Left lobe of liver (tissue), 2 donors: ENCODE measurements at regions not wholly inside any gene's neighbourhood (a gene's known extent, or its start where the extent isn't known, plus 50 kb on each side); places are given as distances from the start of the nearest gene placed in this dataset.
A peak's percentile ranks its signal among the peaks of the same experiment; 100 is the strongest.
"Not testable (repeated sequence)": the region's sequence is repeated elsewhere in the genome, so short reads cannot be mapped to it uniquely, and the experiment has no call there.

Experiments
- ATAC-seq: fragments of 200-7000 bp; cut with Tn5 transposase; one replicate; pipeline ENCODE4 v1.9.1; 2020; ENCODE audit warnings: mild to moderate bottlenecking, moderate library complexity
- DNase-seq: peaks from one replicate; pipeline ENCODE4 v3.0.0-alpha.2; 2020; ENCODE audit warnings: low spot score
- donor health status: DM: no; HTN: no; CAD: no; lungs with moderate emphysema.
- donor health status: DM: no; HTN: yes; CAD: no.

DNA sequence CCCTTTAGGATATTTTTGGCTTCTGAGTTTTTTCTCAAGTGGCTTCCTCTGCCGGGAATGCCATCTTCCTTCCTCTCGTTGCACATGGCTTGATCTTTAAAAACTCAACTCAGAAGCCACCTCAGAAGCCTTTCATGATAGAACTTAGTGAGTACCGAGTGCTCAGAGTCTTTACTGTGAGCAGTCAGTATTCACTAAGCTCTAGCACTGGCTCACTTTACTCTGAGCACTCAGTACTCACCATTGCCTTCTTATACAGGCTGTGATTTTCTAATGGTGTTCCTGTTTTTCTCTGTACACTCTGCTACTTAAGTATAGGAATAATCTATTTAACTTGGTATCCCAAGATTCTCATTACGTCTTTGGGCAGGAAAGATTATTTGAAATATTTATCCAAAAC is 116.2 kb downstream of the PFDN4 start:
- no peak for ATAC-seq

DNA sequence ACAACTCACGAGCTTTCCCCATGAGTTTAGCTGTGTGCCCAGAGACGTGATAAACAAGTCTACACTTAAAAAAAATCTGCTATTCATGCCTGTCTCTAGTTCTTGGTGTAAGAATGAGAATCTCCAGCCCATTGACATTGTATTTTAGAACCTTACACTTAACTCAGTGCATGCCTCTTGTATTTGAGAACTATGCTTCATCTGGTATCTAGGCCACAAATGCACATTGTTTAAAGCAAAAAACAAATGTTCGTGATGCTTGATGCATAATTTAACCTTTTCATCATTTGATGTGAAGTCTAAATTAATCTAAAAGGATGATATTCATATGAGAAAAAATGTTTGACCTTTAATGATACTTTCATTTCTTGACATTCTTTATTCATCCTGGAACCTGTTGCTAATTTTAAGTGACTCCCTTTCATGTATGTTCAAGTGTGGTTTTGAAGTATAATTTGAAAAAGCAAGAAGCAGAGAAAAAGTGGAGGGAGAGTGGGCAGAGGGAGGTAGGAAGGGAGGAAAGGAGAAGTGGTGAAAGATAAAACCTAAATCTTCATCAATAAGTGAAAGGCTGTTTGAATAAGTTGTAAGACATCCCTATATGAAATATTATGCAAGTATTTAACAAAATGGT is 116.9 kb downstream of the PFDN4 start:
- DNase-seq (no peak), ATAC-seq (no peak)

More for the DNA sequence above, 116.2 kb downstream of the PFDN4 start:
- no peak for DNase-seq

DNA sequence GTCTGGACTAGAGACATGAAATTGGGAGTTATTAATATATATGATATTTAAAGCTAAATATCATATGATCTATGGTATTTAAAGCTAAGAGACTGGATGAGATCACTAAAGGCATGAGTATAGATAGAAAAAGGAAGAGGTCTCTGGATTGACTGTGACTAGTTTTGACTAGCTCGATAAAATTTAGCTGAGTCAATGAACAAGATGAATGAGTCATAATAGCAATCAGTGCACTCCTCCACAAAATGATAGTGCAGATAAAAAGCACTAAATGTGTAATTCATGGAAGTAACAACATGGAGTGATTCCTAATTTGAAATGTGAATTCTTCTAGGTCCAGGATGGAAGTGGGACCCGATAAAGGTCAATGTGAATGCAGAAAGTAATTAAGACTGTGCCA is 127.4 kb downstream of the PFDN4 start:
- ATAC-seq (no peak), DNase-seq (no peak)

DNA sequence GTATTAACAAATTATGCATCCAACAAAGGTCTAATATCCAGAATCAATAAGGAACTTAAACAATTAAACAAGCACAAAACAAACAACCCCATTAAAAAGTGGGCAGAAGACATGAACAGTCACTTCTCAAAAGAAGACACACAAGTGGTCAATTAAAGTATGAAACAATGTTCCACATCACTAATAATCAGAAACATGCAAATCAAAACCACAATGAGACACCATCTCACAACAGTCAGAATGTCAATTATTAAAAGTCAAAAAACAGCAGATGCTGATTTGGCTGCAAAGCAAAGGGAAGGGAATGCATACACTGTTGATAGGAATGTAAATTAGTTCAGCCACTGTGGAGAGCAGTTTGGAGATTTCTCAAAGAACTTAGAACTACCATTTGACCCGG is 129.3 kb downstream of the PFDN4 start:
- ATAC-seq: no peak
- no peak for DNase-seq

DNA sequence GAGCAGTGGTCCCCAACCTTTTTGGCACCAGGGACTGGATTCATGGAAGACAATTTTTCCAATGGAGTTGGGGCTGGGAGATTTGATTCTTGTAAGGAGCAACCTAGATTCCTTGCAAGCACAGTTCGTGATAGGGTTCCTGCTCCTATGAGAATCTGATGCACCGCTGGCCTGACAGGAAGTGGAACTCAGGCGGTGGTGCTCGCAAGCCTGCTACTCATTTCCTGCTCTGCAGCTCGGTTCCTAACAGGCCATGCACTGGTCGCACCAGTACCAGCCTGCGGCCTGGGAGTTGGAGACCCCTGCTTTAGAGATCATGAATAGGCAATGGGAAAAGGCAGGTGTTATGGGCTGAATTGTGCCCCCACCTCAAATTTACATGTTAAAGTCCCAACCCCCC is 131.2 kb downstream of the PFDN4 start:
- ATAC-seq: no peak
- no peak for DNase-seq

DNA sequence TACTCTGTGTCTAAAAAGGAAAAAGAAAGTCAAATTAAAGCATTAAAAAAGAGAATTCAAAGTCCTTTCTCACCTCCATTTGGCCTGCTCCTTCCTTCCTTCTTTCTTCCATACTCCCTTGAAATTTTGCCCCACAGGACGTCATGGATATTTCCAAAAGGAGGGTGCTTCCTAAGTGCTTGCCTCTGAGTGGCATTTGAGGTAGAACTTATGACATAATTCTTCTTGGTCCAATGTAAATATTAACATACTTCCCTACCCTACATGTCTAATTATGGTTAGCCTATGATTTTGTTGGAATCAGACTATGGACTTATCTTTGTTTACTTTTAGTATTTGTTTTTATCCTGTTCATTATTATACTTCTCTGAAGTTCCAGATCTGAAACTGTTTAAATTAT is 132.3 kb downstream of the PFDN4 start:
- no peak for DNase-seq
- ATAC-seq: peak; percentile 35

DNA sequence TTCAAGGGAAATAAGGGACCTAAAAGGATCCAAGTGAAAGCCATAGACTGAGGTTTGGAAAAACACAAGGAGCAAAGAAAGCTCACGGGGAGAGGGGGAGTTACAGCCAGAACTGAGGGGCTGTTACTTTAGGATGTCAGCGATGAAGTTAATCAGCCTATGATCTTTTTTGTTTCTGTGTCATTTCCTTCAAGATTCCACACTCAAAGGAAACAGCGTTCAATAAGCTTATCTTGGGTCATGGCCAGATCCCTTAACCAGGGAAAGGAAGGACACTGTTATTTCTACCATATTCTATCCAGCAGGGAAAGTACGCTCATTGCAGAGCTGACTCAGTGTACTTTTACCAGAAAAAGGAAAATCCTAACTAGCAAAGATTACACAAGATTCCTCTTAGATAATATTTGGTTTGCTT is 132.8 kb downstream of the PFDN4 start:
- peak; percentile 22 for ATAC-seq
- no peak for DNase-seq

DNA sequence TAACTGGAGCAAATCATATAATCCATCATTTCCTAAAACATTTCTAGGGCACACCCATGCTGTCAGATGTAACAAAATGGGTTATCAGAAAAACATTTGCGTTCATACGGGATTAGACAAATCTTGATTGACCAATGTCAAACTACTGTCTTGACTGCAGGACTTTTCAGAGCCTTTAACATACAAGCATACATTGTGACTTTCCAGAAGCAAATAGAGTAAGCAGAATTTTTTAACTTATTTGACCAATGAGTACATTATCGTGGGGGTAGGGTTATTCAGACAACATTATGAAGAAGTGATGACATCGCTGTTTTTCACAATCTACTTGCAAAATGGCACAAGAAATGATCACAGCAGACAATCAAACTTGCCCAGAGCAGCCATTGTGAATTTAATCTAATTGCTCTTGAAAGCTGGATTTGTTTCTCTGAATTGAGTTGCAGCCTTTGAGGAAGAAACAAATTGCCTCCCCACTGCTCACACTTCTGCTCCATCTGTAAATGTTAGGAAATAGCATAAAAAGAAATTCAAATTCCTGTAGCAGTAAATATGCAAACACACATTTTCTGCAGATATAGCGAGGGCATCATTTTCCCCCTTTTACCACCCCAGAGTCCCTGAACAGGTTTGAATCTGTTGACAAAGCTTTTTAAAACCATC is 133.0 kb upstream of the DOK5 start:
- DNase-seq (no peak), ATAC-seq (no peak)

DNA sequence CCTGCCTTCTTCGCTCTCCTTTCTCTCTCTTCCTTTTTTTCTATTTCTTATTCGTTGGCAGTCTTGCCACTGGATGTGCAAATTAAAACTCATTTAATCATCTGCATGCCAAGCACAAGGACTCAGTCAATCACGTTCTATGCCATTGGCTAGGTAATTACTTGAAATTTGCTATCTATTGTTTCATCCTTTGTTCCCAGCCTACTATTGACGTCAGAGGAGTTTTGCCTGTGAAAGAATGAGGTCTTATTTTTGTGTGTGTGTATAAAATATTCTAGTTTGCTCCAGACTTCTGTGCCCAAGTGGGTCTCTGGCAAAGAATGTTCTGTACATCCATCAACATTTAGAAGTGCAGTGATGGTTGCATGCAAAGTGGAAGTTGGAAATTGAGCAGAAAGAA is 132.3 kb upstream of the DOK5 start:
- ATAC-seq (no peak), DNase-seq (no peak)

DNA sequence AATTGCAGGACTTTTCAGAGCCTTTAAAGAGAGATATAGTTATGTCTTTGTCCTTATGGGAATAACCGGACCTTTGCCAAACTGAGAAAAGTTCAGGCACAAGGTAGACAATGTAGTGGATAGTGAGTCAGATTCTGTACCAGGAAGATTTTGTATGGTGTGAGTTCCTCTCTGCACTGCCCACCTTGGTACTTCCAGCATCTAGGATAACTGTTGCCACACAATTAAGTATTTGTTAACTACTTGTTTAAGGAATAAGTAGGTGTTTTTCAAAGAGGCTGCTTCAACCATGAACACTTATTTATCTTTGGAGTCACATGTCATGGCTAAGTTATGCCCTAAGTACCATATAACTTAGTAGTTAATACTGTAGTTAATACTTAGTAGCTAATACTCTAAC is 131.8 kb upstream of the DOK5 start:
- no peak for DNase-seq
- ATAC-seq: no peak

DNA sequence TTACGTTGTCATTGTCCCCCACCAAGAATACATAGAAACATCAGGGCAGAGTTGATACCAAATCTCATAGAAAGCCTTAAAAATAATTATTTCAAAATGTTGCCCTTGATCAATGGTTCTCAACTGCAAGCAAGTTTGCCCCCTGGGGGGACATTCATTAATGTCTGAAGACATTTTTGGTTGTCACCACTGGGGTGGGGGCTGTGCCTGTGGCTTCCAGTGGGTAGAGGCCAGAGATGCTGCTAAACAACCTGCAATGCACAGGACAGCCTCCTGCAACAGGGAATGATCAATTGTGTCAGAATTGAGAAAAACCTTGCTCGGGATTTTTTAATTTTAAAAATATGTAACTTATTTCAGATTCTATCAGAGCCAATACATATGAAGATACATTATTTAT is 130.6 kb upstream of the DOK5 start:
- ATAC-seq (no peak), DNase-seq (no peak)

DNA sequence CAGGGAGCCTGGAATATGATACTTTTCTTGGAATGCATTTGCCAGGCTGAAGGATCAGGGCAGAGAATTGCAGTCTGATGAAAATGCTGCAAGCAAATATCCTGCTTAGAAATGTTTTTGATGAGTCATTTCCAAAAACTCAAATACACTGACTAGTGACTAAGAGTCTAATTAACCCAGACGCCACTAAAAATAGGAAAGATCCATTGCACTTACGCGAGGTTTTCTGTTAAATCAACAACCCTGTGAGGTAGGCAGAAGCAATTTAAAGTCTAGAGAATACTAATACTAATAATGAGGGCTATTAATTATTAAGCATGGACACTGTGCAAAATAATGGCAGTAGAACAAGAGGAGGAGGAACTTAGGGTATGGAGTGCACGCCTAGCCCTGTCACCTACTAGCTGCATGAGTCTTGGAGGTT is 130.1 kb upstream of the DOK5 start:
- ATAC-seq (no peak), DNase-seq (no peak)

DNA sequence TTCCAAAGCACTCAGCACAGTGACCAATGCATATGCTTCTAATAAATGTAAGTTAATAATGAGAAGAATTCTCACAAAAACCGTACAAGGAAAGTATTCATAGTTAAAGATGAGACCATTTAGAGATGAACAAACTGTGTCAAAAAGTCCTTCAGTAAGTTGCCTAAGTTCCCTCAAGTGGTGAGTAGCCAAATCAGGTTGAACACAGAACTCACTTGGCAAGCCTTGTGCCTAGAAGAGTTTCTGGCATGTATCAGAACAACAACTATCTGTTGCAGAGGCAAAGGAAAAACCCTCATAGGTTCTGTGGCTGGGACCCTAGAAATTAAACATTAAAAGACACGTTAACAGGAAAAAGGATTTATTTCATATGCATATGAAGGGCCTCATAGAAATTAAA is 129.6 kb upstream of the DOK5 start:
- DNase-seq (no peak), ATAC-seq (no peak)

DNA sequence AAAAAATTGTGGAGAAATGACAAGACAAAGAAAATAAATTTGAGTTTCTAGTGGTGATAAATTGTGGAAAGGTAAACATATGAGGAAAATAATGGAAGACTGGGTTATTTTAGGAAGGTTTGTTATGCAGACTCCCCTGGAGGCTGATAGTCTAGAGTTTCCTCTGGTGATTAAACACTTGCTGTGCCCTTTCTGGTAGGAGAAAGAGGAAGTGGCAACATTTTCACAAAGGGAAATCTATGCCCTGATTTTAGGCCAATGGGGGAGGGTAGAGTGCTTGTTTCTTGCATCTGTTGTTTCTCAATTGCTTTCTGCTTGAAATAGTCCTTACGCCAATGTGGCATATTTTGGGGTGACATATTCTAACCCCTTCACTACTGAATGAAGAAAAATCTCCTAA is 129.1 kb upstream of the DOK5 start:
- DNase-seq (no peak), ATAC-seq (no peak)

DNA sequence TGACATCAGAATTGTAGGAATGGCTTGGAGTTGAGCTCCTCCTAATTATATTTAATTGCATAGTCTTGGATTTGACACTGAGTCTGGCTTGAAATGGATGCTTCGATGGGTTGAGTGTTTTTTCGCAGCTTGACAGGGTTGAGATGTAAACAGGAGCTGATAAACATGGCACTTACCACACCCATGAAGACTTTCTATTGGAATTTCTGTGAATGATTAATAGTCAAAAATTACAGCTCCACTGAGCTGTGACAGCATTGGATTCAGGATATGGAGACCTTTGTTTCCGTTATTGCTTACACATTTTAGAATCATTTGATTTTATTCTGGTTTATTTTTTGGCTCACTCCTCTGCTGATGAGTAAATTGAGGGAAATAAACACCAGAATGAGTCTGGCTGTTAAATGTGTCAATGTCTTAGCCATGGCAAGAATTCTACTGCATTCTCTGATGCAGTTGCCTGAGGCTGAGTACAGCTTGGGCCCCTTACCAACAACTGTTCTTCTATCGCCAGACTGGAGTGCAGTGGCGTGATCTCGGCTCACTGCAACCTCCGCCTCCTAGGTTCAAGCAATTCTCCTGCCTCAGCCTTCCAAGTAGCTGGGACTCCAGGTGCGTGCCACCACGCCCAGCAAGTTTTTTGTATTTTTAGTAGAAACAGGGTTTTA is 128.1 kb upstream of the DOK5 start:
- no peak for ATAC-seq
- no peak for DNase-seq

DNA sequence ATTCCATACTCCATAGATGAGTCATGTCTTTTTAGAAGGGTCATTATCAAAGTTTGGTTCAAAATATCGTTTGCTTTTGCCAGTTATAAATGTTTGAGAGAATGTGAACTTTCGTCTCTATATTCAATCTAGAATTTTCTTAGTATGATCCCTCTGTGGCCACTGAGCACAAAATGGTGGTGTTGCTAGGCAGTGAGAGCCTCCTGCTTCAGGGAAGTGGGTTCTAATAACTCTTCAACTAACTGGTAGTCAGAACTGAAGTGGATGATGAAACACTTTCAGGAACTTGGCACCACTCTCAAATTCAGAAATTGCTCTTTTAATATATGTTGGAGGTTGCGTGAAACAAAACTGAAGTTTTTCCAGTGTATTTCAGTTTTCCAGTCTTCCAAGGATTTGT is 125.0 kb upstream of the DOK5 start:
- no peak for DNase-seq
- no peak for ATAC-seq

DNA sequence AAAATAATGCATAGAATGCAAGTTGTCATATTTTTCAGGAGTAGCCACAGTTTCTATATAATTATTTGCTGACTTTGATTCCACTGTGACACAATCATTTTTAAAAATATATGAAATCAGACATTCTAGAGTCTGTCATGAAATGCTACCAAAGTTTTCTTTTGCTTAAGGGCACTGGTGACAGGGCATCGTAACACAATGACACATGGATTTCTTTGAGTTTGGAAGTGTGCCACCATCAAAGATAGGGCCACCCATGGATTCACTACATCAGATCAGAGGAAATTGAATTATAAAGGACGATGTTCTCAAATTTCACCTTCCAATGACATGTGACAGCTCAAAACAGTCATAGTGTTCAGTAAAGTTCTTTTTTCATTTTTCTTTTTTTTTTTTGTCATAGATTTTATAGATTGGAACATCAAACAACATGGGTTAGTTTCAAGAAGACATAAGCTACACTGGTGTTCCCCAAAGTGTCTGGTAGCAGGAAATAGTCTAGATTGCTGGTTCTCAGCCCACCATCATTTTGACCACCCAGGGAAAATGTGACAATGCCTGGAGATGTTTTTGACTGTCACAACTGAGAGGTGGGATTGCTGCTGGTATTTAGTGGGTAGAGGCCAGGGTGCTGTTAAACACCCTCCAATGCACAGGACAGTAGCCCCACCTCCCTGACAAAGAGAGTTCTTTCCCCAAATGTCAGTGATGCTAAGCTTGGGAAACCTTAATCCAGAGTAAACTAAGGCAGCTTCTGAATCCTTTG is 123.8 kb upstream of the DOK5 start:
- ATAC-seq (no peak), DNase-seq (no peak)

DNA sequence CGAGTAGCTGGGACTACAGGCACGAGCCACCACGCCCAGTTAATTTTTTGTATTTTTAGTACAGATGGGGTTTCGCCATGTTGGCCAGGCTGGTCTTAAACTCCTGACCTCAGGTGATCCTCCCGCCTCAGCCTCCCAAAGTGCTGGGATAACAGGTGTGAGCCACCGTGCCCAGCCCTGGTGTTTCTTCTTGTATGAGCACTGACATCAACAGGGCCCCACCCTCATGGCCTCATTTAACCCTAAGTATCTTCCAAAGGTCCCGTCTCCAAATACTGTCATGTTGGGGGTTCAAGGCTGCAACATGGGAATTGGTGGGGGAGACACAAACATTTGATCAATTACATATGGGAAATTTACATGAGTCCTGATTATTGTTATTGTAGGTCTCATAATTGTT is 122.9 kb upstream of the DOK5 start:
- ATAC-seq, DNase-seq: not testable (repeated sequence)

DNA sequence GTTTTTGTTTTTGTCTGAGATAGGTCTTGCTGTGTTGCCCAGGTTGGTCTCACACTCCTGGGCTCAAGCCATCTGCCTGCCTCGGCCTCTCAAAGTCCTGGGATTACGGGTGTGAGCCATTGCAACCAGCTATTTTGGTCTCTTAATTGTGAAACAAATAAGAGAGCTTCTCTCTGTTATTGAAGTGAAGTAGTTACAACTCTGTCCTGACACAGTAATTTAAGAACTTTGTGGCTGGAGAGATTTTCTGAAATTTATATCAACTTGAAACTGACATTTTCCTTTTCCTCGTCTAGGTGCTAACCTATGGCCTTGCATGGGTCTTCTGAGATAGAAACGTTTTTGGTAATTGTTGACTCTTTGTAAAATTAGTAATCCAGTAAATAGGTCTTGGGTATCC is 122.1 kb upstream of the DOK5 start:
- DNase-seq: no peak
- ATAC-seq: no peak

DNA sequence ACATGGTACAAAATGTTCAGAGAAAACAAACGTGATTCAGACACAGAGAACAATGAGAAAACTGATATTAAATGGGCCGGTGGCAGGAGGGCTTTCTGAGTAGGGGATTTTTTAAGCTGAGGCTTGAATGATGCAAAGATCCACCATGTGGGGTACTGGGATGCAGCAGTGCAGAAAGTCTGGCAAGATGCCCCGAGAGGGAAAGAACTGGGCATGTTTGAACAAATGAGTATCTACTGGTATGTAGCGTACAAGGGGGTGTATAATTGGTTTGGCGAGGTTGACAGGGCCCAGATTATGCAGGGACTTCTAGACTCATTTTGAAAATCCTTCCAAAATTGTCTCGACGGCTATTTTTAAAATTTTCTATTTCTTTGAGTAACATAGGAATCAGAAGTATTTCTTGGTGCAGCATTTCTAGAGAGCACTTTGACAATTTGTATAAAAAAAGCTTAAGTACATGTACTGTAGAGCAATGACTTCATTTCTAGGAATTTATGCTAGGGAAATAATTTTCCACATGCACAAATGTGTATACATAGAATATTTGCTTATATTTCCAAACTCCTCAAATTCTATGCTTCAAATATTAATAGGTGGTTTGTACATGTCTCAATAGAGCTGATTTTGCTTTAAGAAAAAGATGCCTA is 119.6 kb upstream of the DOK5 start:
- DNase-seq (no peak), ATAC-seq (no peak)

DNA sequence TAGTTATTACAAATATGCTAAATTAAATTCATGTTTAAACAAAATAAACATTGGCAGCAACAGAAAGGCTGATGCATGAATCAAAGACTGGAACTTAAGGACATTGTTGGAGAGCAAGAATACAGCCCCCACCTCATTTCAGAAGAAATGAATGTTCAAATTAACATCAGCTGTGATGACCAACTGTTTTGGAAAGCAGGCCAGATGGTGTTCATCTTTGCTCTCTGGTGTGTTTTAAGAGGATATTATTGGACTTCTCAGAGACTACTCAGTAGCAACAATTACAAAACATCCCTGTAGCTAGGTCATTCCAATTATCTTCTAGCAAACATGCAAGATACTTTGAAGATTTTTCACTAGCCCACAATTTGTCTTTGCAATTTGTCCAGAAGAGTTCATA is 118.6 kb upstream of the DOK5 start:
- DNase-seq (no peak), ATAC-seq (no peak)
